Activated naive CD4-positive, alpha-beta T cell treated with Interleukin-2 at 50 U/mL for 16 hours (primary cell): ENCODE measurements at regions not wholly inside any gene's neighbourhood (a gene's known extent, or its start where the extent isn't known, plus 50 kb on each side); places are given as distances from the start of the nearest gene placed in this dataset.
"Not testable (repeated sequence)": the region's sequence is repeated elsewhere in the genome, so short reads cannot be mapped to it uniquely, and the experiment has no call there.

Experiments
- DNase-seq: peaks from one replicate; pipeline ENCODE4 v3.0.0-alpha.2; 2020

DNA sequence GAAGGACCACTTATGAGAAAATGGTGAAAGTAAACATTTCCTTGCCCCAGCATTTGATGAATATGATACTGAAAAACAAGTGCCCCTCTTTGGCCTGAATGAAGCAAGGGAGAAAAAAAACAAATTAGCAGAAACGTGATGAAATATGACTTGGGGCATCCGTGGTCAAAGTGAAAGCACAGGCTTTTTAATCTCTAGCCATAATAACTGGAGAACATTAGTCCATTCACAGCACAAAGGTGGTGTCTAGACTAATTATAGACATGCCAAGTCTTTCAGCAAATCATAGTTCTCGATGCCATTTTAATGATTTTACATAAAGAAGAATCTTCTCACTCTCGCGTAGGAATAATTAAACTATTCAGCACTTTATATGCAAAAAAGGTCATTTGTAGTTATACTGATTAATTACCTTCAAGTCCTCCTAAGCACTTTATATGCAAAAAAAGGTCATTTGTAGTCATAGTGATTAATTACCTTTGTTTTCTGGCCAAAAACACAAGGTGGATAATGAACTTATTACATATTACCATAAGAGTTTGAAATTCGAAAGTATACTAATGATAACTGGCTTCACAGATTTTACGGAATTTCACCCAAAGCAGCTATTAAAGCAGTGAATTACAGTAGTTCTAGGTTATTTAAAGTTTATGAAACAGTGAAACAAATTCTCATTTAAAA, 121.6 kb downstream of the ZNF22 start:
- not testable (repeated sequence) for DNase-seq

DNA sequence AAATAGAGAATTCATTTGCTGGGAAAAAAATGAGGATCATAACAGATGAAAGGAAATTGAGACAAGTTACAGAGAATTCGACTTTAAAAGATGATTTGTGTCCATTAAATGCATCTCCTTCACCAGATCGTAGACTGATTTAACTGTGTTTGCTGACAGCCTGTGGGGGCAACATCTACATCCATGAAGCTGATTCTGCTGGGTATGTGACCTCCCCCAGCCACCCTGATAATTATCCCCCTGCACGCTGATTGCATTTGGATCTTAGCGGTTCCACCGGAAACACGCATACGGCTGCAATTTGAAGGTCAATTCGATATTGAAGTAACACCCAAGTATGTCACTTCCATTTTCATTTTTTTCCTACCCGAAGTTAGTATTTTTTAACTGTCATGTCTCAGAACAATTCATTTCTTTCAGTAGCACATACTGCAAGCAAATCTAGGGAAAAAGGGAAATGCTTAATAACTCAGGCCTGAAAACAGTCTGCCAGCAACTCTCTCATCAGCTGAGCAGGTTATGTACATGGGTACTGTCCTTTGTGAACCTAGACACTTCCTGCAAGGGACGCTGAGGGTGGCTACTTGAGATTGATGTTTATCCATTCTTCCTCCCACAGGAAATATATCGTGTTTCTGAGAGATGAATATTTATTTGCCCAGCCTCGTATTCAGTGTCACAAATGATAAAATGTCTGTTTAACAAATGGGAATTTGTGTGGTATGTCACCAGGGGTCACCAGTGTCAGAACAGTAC, 134.9 kb downstream of the ZNF22 start:
- no peak for DNase-seq

DNA sequence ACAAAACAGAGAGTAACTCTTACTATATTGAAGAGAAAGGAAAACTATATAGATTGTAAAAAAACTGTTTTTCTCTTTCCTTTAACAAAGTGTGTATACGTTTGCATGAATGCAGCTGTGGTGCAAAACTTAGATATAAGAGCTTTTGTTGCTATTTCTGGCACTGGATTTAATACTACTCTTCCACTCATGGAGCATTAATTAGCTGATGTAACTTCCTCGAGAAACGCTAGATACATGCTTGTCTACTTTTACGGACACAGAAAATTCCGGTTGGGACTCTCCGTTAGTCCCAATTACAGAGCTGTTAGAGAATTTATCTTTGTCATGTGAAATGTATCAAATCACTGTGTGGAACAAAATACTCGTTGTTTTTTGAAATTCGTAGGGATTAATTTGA, 135.5 kb downstream of the ZNF22 start:
- no peak for DNase-seq

- no peak for DNase-seq
These were observed 143.8 kb downstream of the ZNF22 start for GRCh38 chr10:45144326-45145070.

DNA sequence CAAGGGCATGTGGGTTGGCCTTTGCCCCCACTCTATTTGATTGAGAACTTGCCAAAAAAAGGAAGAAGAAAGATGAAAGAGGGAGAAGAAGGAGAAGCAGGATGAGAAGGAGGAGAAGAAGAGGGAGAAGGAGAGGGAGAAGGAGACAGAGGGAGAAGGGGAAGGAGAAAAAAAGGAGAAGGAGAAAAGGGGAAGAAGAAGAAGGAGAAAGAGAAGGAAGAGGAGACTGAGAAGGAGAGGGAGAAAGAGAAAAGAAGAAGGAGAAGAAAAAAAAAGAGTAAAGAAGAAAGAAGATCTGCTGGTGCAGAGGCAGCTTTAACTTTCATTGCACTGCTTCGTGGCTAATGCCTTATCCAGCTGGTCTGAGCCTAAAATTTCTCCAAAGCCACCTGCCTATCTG, 144.4 kb downstream of the ZNF22 start:
- DNase-seq = not testable (repeated sequence)

- no peak for DNase-seq
These were observed 146.3 kb downstream of the ZNF22 start for GRCh38 chr10:45147000-45147399.

DNA sequence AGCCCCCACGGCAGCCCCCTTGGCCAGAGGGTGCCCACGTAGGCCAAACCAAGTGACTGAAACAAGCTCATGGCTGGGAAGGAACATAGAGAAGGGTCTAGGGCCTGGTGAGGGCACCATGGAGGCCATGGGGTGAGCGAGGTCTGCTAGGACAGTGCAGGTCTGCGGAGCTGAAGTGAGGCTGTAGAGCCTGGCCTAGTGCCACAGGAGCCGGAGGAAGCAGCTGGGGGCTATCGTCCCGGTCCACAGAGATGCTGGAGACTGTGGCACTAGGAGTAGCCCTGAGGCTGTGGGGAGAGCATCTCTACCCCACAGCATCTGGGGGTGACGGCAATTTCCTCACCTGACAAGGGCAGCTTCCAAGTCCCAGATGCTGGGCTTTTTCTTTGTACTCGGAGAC, 150.3 kb downstream of the ZNF22 start:
- no peak for DNase-seq

- no peak for DNase-seq
These were observed 150.9 kb downstream of the ZNF22 start for GRCh38 chr10:45151467-45152214.

GRCh38 chr10:45152726-45153125, 152.0 kb downstream of the ZNF22 start:
- no peak for DNase-seq

GRCh38 chr10:45154502-45154901, 153.8 kb downstream of the ZNF22 start:
- DNase-seq = no peak

DNA sequence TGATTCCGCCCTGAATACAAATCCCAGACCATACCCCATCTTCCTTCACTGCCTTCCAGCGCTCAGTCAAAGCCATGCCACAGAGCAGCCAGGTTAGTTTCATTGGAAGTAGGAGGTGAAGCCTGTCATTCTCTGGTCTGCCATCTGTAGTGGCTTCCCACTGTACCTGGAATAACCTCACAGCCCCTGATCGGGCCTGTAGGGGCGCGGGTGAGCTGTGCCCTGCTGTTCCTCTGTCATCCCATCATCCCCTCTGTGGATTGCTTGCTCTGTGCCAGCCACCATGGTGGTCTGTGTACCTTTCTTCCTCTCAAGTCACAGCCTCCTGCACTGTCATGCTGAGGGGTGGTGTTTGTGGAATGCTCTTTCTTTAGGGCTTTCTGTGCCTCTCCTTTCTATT, 155.1 kb downstream of the ZNF22 start:
- no peak for DNase-seq

- DNase-seq = no peak
These were observed 155.1 kb downstream of the OR13A1 start for GRCh38 chr10:45160271-45160670.

- no peak for DNase-seq
These were observed 152.0 kb downstream of the OR13A1 start for GRCh38 chr10:45163315-45163975.

GRCh38 chr10:45175520-45176118, 139.8 kb downstream of the OR13A1 start:
- DNase-seq = not testable (repeated sequence)

GRCh38 chr10:45179691-45180090, 135.7 kb downstream of the OR13A1 start:
- DNase-seq = no peak

DNA sequence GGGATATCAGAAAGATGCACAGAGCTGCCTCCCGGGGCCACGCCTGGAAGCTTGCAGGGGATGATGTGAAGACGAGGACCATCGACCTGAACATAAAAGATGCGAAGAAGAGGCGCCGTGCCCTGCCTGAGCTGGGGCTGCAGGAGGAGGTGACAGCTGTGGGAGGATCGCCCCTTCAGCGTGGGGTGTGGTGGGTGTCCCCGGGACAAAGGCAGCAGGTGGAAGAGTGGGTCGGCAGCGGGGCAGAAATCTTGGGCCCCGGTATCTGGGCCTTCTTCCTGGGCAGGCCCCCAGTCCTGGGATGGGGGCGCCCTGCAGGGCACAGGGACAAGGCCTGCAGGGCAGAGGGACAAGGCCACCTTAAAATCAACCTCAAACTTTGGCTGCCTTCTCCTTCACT, 134.9 kb downstream of the OR13A1 start:
- DNase-seq = no peak

- DNase-seq = no peak
These were observed 134.2 kb downstream of the OR13A1 start for GRCh38 chr10:45180946-45181875.

- DNase-seq = no peak
These were observed 132.2 kb downstream of the OR13A1 start for GRCh38 chr10:45183174-45183573.

GRCh38 chr10:45197816-45198485, 117.5 kb downstream of the OR13A1 start:
- no peak for DNase-seq

DNA sequence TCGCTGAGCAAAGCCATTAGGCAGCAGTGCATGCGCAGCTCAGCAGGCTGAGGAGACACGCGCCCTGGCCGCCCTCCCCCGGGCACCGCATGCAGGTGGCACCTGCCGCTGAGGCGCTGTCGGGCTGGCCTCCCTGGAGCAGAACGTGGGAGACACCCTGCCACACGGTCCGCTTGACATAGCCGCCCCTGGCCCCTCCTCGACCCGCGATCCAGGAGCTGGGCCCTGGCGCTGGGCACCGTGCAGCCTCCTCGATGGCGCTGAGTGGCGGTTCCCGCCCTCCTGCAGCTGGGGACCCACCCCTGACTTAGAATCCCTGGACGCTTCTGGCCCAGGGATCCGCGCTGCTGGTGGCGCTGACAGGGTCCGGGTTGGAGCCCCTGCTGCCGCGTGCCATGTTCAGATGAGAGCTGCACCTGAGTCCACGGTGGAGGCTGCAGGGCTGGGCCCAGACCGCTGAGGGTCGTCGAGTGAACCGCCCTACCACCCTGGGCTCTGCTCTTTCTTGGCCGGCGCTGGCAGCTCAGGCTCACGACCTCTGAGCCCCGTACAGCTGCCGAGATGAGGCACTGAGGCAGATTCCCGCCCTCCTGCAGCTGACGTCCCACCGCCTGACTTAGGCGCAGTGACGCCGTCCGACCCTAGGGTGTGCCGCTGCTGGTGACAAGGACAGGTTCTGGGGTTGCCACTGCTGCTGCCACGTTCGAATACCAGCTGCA, 116.8 kb downstream of the OR13A1 start:
- DNase-seq = no peak
